Esophagus squamous epithelium (tissue), 5 donors: ENCODE measurements at regions not wholly inside any gene's neighbourhood (a gene's known extent, or its start where the extent isn't known, plus 50 kb on each side); places are given as distances from the start of the nearest gene placed in this dataset.

ENCODE experiments used
- DNase-seq: peaks from one replicate; lab custom pipeline; 2025; lab: John Stamatoyannopoulos, UW
- H3K27ac ChIP-seq, 4 donors: fragments of 200-600 bp; sonication (generic); one replicate each; pipeline ENCODE4 v1.5.1; 2016 to 2019; ENCODE audit warnings: mild to moderate bottlenecking in 1 of 4
- H3K27me3 ChIP-seq, 4 donors: fragments of 200-600 bp; sonication (generic); 1 replicate in 3 of 4; 2 replicates in 1 of 4; pipeline versions ENCODE4 v1.5.1 to v1.6.0; 2017 to 2021; ENCODE audit warnings: antibody characterized with exemption in 1 of 4
- H3K36me3 ChIP-seq, 3 donors: fragments of 200-600 bp; sonication (generic); one replicate each; pipeline ENCODE4 v1.5.1; 2016 to 2019
- H3K4me1 ChIP-seq, 3 donors: fragments of 200-600 bp; sonication (generic); one replicate each; pipeline ENCODE4 v1.5.1; 2017 to 2019
- H3K4me3 ChIP-seq, 4 donors: fragments of 200-600 bp; sonication (generic); 1 replicate in 3 of 4; 2 replicates in 1 of 4; pipeline ENCODE4 v1.5.1; 2016 to 2019; ENCODE audit warnings: mild to moderate bottlenecking in 2 of 4, moderate library complexity in 1 of 4
- H3K9me3 ChIP-seq, 3 donors: fragments of 200-600 bp; sonication (generic); one replicate each; pipeline ENCODE4 v1.5.1; 2016 to 2019
- POLR2A ChIP-seq, 4 donors: fragments of 450-650 bp; IDR thresholded peaks; one replicate each; pipeline ENCODE4 v1.6.1; 2017; ENCODE audit warnings: antibody characterized with exemption in 4 of 4, mild to moderate bottlenecking in 4 of 4, moderate library complexity in 3 of 4
- WGBS, 2 donors: methylation state at CpG; one replicate each; pipeline ENCODE4 v1.1.5; 2018; 5-methylcytosine and 5-hydroxymethylcytosine counted together
- intact Hi-C: fragments of 100-400 bp; cut with DNase I; formaldehyde crosslinking; loops from one replicate; pipeline ENCODE4 v1.15.0; 2022
- TF ChIP-seq, protein P1 (sequence below), 6 experiments: fragments of 450-650 bp in 4 of 6; fragments of 200-600 bp in 2 of 6; sonication (generic) in 2 of 6; IDR thresholded peaks; one replicate each; pipeline ENCODE4 v1.5.1; 2016 to 2019; ENCODE audit warnings: antibody characterized with exemption in 6 of 6, mild to moderate bottlenecking in 4 of 6, moderate library complexity in 4 of 6
- donor health status: DM: yes; HTN: yes; CAD: no.

DNA sequence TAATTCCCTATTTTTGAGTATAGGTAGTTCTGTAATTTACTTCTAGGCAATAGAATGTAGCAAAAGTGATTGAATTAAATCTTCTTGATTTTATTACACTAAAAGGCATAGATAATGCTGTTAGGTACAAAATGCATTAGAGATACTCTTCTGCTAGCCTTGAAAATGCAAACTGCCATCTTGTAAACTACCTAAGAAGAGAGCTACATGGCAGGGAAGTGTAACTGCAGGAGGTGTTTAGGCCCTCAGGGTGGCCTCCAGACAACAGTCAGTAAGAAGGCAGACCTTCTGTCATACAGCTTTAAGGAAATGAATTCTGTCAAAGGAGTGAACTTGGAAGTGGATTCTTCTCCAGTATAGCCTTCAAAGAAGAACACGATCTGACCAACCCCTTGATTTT is 1396.8 kb upstream of the SLC39A10 start:
- H3K36me3 ChIP-seq, result no peaks in the 10 kb centered on the region
- no peak for TF ChIP-seq POLR2A (IDR thresholded peaks at IDR 0.05)
- TF ChIP-seq, protein P1, sequence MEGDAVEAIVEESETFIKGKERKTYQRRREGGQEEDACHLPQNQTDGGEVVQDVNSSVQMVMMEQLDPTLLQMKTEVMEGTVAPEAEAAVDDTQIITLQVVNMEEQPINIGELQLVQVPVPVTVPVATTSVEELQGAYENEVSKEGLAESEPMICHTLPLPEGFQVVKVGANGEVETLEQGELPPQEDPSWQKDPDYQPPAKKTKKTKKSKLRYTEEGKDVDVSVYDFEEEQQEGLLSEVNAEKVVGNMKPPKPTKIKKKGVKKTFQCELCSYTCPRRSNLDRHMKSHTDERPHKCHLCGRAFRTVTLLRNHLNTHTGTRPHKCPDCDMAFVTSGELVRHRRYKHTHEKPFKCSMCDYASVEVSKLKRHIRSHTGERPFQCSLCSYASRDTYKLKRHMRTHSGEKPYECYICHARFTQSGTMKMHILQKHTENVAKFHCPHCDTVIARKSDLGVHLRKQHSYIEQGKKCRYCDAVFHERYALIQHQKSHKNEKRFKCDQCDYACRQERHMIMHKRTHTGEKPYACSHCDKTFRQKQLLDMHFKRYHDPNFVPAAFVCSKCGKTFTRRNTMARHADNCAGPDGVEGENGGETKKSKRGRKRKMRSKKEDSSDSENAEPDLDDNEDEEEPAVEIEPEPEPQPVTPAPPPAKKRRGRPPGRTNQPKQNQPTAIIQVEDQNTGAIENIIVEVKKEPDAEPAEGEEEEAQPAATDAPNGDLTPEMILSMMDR (IDR thresholded peaks at IDR 0.05), result no peak
- intact Hi-C loops, result no loop called here
- no peaks in the 10 kb centered on the region for H3K4me1 ChIP-seq
- WGBS, 2 donors, result 80 to 100% methylated on average over 1 of the region's 1 CpG
- no peak overlapping the region for H3K4me3 ChIP-seq
- H3K27ac ChIP-seq, result no peak overlapping the region
- peaks cover 0 to under 1% (median 0%) of the 10 kb centered on the region in 3 donors for H3K9me3 ChIP-seq
- DNase-seq, result no peak
- H3K27me3 ChIP-seq, result no peaks in the 10 kb centered on the region

DNA sequence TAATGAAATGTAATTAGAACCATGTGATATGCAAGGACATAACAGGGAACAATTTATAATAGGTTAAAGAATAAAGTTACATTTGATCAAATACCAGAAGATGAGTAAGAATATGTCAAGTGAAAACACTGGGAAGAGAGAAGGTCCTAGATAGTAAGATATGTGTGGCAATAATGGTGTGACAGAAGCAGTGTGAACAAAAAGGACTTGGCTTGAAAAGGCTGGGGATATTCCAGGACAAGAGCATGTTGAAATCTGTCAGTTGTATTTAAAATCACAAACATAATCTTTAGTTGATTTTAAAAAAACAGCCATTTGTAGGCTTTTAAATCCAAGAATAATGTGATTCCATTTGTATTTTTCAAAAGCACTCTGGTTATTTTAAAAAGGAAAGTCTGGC is 1399.9 kb upstream of the SLC39A10 start:
- Histone ChIP-seq H3K36me3 (no peaks in the 10 kb centered on the region), H3K4me1 (no peaks in the 10 kb centered on the region), H3K27ac (no peak overlapping the region), H3K27me3 (no peaks in the 10 kb centered on the region), H3K9me3 (peaks cover 0 to 5% (median 0%) of the 10 kb centered on the region in 3 donors), H3K4me3 (no peak overlapping the region)
- no peak for DNase-seq
- intact Hi-C loops, result no loop called here
- TF ChIP-seq, protein P1 (IDR thresholded peaks at IDR 0.05), result no peak
- no peak for TF ChIP-seq POLR2A (IDR thresholded peaks at IDR 0.05)

DNA sequence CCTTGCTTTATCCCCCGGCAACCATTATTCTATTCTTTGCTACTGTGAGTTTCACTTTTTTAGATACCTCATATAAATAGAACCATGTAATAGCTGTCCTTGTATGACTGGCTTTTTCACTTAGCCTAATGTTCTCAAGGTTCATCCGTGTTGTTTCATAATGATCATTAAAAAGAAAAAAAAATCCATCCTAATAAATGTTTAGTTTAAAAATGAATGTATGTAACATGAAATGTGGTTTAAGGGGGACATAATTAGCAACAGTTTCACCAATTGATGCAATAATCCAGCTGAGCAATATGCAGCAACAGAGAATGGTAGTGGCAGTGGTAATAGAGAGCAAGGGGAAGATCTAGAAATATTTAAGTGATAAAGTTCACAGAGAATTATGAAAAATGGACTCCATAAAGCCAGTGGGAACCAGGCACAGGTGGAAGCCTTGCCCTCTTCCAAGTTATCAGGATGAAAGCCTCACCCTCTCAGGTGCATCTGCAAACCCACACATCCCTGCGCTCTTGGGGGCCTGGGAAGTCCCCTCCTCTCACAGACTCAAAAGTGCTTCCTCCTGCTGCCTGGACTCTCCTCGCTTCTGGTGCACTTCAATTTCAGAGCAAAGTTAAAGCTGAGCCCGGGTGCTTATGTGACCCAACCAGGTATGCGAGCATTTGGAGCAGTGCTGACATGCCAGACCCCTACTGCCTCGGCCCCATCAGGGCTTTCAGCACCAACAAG is 1403.3 kb upstream of the SLC39A10 start:
- no peak for DNase-seq
- H3K4me1 ChIP-seq, result no peaks in the 10 kb centered on the region
- no peaks in the 10 kb centered on the region for H3K36me3 ChIP-seq
- no peak overlapping the region for H3K4me3 ChIP-seq
- peaks cover 0 to 5% (median 0%) of the 10 kb centered on the region in 3 donors for H3K9me3 ChIP-seq
- H3K27me3 ChIP-seq, result no peaks in the 10 kb centered on the region
- H3K27ac ChIP-seq, result no peak overlapping the region
- intact Hi-C loops, result no loop called here
- 87 to 92% methylated on average over 3 of the region's 7 CpGs for WGBS, 2 donors
- TF ChIP-seq, protein P1 (IDR thresholded peaks at IDR 0.05), result no peak
- TF ChIP-seq POLR2A (IDR thresholded peaks at IDR 0.05), result no peak

DNA sequence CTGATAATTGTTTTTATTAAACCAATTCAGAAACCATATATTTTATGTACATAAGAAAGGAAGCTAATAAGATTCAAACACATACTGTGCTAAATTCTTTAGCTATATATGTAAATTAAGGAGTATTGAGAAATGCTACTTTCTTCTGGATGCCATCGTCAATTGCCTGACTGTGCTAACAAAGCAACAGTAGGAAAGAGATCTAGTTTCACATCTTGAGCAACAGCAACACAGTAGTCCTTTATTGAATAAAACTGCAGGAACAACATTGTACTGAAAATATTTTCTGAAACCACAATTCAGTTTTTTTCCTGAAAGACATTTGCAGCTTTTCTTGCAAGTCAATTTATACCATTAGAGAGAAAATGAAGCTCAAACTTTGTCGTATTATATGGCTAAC is 1404.9 kb upstream of the SLC39A10 start:
- 76% methylated on average over 2 of the region's 2 CpGs for WGBS, 2 donors
- H3K27ac ChIP-seq, result no peak overlapping the region
- intact Hi-C loops, result no loop called here
- no peak for TF ChIP-seq POLR2A (IDR thresholded peaks at IDR 0.05)
- TF ChIP-seq, protein P1 (IDR thresholded peaks at IDR 0.05), result no peak
- H3K9me3 ChIP-seq, result peaks cover 0 to 5% (median 0%) of the 10 kb centered on the region in 3 donors
- H3K4me1 ChIP-seq, result no peaks in the 10 kb centered on the region
- H3K36me3 ChIP-seq, result no peaks in the 10 kb centered on the region
- no peak overlapping the region for H3K4me3 ChIP-seq
- H3K27me3 ChIP-seq, result no peaks in the 10 kb centered on the region
- DNase-seq, result no peak

DNA sequence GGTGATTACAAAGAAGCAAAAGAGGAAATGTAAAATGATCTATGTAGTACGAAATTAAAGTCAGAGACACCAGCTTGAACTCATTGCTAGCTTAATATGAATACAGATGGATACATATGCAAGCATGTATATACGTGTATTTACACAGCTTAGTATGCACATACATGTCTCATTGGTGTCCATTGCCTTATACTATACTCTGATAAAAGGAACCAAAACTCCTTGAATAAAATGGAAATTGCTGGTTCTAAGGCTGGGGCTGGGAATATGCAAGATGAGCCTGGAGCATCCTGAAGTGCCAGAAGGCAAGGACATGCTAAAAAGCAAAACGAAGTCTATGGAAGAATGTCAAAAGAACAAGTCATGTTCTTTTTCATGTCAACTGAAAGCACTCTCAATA is 1424.4 kb upstream of the SLC39A10 start:
- Histone ChIP-seq H3K27ac (no peak overlapping the region), H3K4me1 (no peaks in the 10 kb centered on the region), H3K4me3 (no peak overlapping the region), H3K36me3 (no peaks in the 10 kb centered on the region), H3K9me3 (no peaks in the 10 kb centered on the region), H3K27me3 (no peaks in the 10 kb centered on the region)
- WGBS, 2 donors, result 38 to 39% methylated on average over 3 of the region's 3 CpGs
- DNase-seq, result no peak
- intact Hi-C loops, result no loop called here
- TF ChIP-seq, protein P1 (IDR thresholded peaks at IDR 0.05), result no peak
